Transverse colon (tissue), 4 donors: ENCODE measurements at regions not wholly inside any gene's neighbourhood (a gene's known extent, or its start where the extent isn't known, plus 50 kb on each side); places are given as distances from the start of the nearest gene placed in this dataset.

ENCODE experiments used
- DNase-seq: peaks from one replicate; pipeline ENCODE4 v3.0.0-alpha.2; 2019
- H3K27ac ChIP-seq, 4 donors: fragments of 200-600 bp; sonication (generic); 2 replicates each; pipeline ENCODE4 v1.5.1; 2016 to 2018; ENCODE audit warnings: inconsistent platforms in 4 of 4
- H3K27me3 ChIP-seq: fragments of 200-600 bp; sonication (generic); 2 replicates; pipeline ENCODE4 v1.5.1; 2017; ENCODE audit warnings: inconsistent platforms
- H3K36me3 ChIP-seq, 4 donors: fragments of 200-600 bp; sonication (generic); 2 replicates each; pipeline ENCODE4 v1.5.1; 2017 to 2019; ENCODE audit warnings: inconsistent platforms in 4 of 4
- H3K4me1 ChIP-seq, 4 donors: fragments of 200-600 bp; sonication (generic); 2 replicates each; pipeline ENCODE4 v1.5.1; 2017 to 2020; ENCODE audit warnings: inconsistent platforms in 4 of 4
- H3K4me3 ChIP-seq, 4 donors: fragments of 200-600 bp; sonication (generic); 1 replicate in 1 of 4; 2 replicates in 3 of 4; pipeline versions ENCODE4 v1.5.1 to v1.6.1; 2017 to 2019; ENCODE audit warnings: inconsistent platforms in 4 of 4
- H3K9me3 ChIP-seq, 2 donors: fragments of 200-600 bp; sonication (generic); 2 replicates each; pipeline ENCODE4 v1.5.1; 2017 to 2019; ENCODE audit warnings: inconsistent platforms in 2 of 2
- EP300 ChIP-seq: sonication (generic); formaldehyde crosslinking; IDR thresholded peaks from one replicate; pipeline ENCODE4 v1.6.1; 2017; ENCODE audit warnings: antibody characterized with exemption, low read depth
- POLR2A ChIP-seq: fragments of 450-650 bp; IDR thresholded peaks from one replicate; pipeline ENCODE4 v1.6.1; 2016; ENCODE audit warnings: antibody characterized with exemption, mild to moderate bottlenecking, moderate library complexity
- POLR2AphosphoS5 ChIP-seq, 3 donors: sonication (generic); formaldehyde crosslinking; IDR thresholded peaks; one replicate each; pipeline ENCODE4 v1.6.1; 2016; ENCODE audit warnings: antibody characterized with exemption in 3 of 3
- WGBS, 2 donors: methylation state at CpG; one replicate each; pipeline ENCODE4 v1.1.5; 2018; ENCODE audit warnings: low coverage in 1 of 2; 5-methylcytosine and 5-hydroxymethylcytosine counted together
- in situ Hi-C, 4 donors: fragments of 200-750 bp; cut with MboI; loops; one replicate each; pipeline versions ENCODE4 v1.15.0 to v1.15.1; 2017; ENCODE audit warnings: low sequenced_read_pairs in 3 of 4, low pct_ligation_motif_present in 1 of 4, low pct_unique_long_range_greater_than_20kb in 1 of 4
- intact Hi-C: fragments of 100-400 bp; cut with DNase I; formaldehyde crosslinking; loops from one replicate; pipeline ENCODE4 v1.15.1; 2023; ENCODE audit warnings: low total_unique reads
- TF ChIP-seq, protein P1 (sequence below), 5 experiments: fragments of 200-600 bp in 3 of 5; fragments of 450-650 bp in 2 of 5; sonication (generic) in 3 of 5; IDR thresholded peaks; 1 replicate in 2 of 5; 2 replicates in 3 of 5; pipeline ENCODE4 v1.5.1; 2016 to 2017; ENCODE audit warnings: antibody characterized with exemption in 5 of 5, inconsistent platforms in 3 of 5, mild to moderate bottlenecking in 2 of 5, moderate library complexity in 1 of 5

DNA sequence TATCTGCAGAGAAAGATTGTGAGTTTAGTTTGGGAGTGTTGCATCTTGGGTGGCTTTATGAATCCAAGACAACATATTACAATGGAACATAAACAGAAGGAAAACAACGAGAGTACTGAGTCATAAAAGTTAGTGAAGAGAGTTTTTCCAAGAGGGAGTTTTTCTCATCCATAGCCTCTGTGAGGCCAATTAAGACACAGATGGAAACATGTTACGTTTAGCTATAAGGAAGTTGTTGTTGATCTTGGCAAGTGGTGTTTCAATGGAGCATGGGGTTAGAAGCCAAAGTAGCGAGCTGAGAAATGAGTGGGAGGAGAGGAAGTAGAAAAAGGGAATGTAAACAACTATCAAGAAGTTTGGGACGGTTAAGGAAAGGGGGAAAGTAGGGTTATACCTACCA, 53.3 kb upstream of the SPATA31D4 start:
- intact Hi-C loops: no loop called here
- 14 to 21% methylated on average over 4 of the region's 4 CpGs for WGBS, 2 donors

DNA sequence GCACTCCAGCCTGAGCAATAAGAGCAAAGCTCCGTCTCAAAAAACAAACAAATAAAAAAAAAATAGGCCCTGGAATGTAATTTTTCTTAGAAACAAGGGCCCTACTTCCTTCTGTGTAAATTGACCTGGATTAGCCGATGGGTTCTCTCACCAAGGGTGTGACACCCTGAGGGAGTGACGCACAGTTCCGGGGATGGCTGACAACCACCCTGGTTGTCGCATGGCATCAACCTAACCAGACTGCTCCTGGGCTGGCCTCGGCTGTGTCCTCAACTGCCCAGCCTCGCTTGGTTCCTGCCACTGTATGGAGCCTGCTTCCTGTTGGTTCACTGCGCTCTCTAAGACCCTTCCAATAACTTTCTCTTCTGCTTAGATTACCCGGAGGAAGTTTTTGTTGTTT, 51.2 kb upstream of the SPATA31D4 start:
- Histone ChIP-seq H3K4me1 (peaks cover 0 to 46% (median 22%) of the 10 kb centered on the region in 4 donors), H3K36me3 (no peaks in the 10 kb centered on the region), H3K27ac (peak overlapping the region; percentile 22 to 65 (median 46)), H3K27me3 (no peaks in the 10 kb centered on the region), H3K4me3 (no peak overlapping the region), H3K9me3 (no peaks in the 10 kb centered on the region)
- intact Hi-C loops: no loop called here
- 74 to 78% methylated on average over 6 to 9 of the region's 9 CpGs for WGBS, 2 donors
- TF ChIP-seq POLR2A (no peak), EP300 (no peak), POLR2AphosphoS5 (IDR thresholded peaks at IDR 0.05) (peak in 1 of 3 donors; percentile 14)
- TF ChIP-seq, protein P1, sequence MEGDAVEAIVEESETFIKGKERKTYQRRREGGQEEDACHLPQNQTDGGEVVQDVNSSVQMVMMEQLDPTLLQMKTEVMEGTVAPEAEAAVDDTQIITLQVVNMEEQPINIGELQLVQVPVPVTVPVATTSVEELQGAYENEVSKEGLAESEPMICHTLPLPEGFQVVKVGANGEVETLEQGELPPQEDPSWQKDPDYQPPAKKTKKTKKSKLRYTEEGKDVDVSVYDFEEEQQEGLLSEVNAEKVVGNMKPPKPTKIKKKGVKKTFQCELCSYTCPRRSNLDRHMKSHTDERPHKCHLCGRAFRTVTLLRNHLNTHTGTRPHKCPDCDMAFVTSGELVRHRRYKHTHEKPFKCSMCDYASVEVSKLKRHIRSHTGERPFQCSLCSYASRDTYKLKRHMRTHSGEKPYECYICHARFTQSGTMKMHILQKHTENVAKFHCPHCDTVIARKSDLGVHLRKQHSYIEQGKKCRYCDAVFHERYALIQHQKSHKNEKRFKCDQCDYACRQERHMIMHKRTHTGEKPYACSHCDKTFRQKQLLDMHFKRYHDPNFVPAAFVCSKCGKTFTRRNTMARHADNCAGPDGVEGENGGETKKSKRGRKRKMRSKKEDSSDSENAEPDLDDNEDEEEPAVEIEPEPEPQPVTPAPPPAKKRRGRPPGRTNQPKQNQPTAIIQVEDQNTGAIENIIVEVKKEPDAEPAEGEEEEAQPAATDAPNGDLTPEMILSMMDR (IDR thresholded peaks at IDR 0.05): no peak
- DNase-seq: peak; percentile 68
- in situ Hi-C loops: no loop called here

More for the DNA sequence above, 53.3 kb upstream of the SPATA31D4 start:
- peak overlapping the region; percentile 39 to 80 (median 56) for H3K27ac ChIP-seq
- in situ Hi-C loops: loop anchor here in 1 of 4 donors (25.0 kb wide), 1 partner anchor 737 kb away; no protein-coding TSS in a partner anchor
- TF ChIP-seq POLR2A (no peak), POLR2AphosphoS5 (IDR thresholded peaks at IDR 0.05) (peak; percentile 20 to 60 (median 60))
- no peak overlapping the region for H3K4me3 ChIP-seq
- DNase-seq: peak; percentile 20
- H3K27me3 ChIP-seq: no peaks in the 10 kb centered on the region
- no peaks in the 10 kb centered on the region for H3K36me3 ChIP-seq
- H3K4me1 ChIP-seq: peaks cover 0 to 41% (median 17%) of the 10 kb centered on the region in 4 donors
- H3K9me3 ChIP-seq: no peaks in the 10 kb centered on the region
